ENCODE measurements at regions not wholly inside any gene's neighbourhood (a gene's known extent, or its start where the extent isn't known, plus 50 kb on each side); places are given as distances from the start of the nearest gene placed in this dataset.

GRCh38 chr14:85316701-85317410 lies 213.1 kb upstream of the FLRT2 start:
- no peak for TF ChIP-seq CTCF (IDR thresholded peaks at IDR 0.05)
- TF ChIP-seq POLR2A (IDR thresholded peaks at IDR 0.05), result no peak
- Histone ChIP-seq H3K36me3 (no peaks in the 10 kb centered on the region), H3K4me1 (no peaks in the 10 kb centered on the region), H3K27ac (no peak overlapping the region), H3K27me3 (no peaks in the 10 kb centered on the region), H3K9me3 (no peaks in the 10 kb centered on the region), H3K4me3 (no peak overlapping the region)
- WGBS (ENCODE audit: insufficient coverage, low coverage, low lambda C conversion rate, missing lambda C conversion rate), result 10% methylated on average over 2 of the region's 2 CpGs
- no peak for ATAC-seq
- intact Hi-C loops (cut with DNase I), result no loop called here
- DNase-seq, result no peak

GRCh38 chr14:85317491-85318021 lies 212.4 kb upstream of the FLRT2 start:
- H3K27ac ChIP-seq, result no peak overlapping the region
- WGBS (ENCODE audit: insufficient coverage, low coverage, low lambda C conversion rate, missing lambda C conversion rate), result 41% methylated on average over 3 of the region's 3 CpGs
- no peaks in the 10 kb centered on the region for H3K27me3 ChIP-seq
- intact Hi-C loops (cut with DNase I), result no loop called here
- no peaks in the 10 kb centered on the region for H3K9me3 ChIP-seq
- ATAC-seq (no peak), DNase-seq (no peak)
- no peaks in the 10 kb centered on the region for H3K4me1 ChIP-seq
- H3K36me3 ChIP-seq, result no peaks in the 10 kb centered on the region
- no peak overlapping the region for H3K4me3 ChIP-seq
- no peak for TF ChIP-seq POLR2A (IDR thresholded peaks at IDR 0.05)
- no peak for TF ChIP-seq CTCF (IDR thresholded peaks at IDR 0.05)

- TF ChIP-seq POLR2A (IDR thresholded peaks at IDR 0.05) (no peak), CTCF (IDR thresholded peaks at IDR 0.05) (no peak)
- H3K4me1 ChIP-seq, result no peaks in the 10 kb centered on the region
- no peak overlapping the region for H3K27ac ChIP-seq
- no peaks in the 10 kb centered on the region for H3K36me3 ChIP-seq
- WGBS (ENCODE audit: insufficient coverage, low coverage, low lambda C conversion rate, missing lambda C conversion rate), result 67% methylated on average over 5 of the region's 5 CpGs
- intact Hi-C loops (cut with DNase I), result no loop called here
- ATAC-seq (no peak), DNase-seq (no peak)
- no peaks in the 10 kb centered on the region for H3K9me3 ChIP-seq
- no peak overlapping the region for H3K4me3 ChIP-seq
- no peaks in the 10 kb centered on the region for H3K27me3 ChIP-seq
Measured at GRCh38 chr14:85319101-85319500, 210.8 kb upstream of the FLRT2 start.

- H3K27ac ChIP-seq, result no peak overlapping the region
- intact Hi-C loops (cut with DNase I), result no loop called here
- H3K36me3 ChIP-seq, result no peaks in the 10 kb centered on the region
- H3K27me3 ChIP-seq, result no peaks in the 10 kb centered on the region
- no peak overlapping the region for H3K4me3 ChIP-seq
- 27% methylated on average over 6 of the region's 6 CpGs for WGBS (ENCODE audit: insufficient coverage, low coverage, low lambda C conversion rate, missing lambda C conversion rate)
- no peak for TF ChIP-seq POLR2A (IDR thresholded peaks at IDR 0.05)
- no peak for TF ChIP-seq CTCF (IDR thresholded peaks at IDR 0.05)
- H3K9me3 ChIP-seq, result no peaks in the 10 kb centered on the region
- no peaks in the 10 kb centered on the region for H3K4me1 ChIP-seq
- ATAC-seq (no peak), DNase-seq (no peak)
Measured at GRCh38 chr14:85319998-85320630, 209.8 kb upstream of the FLRT2 start.
